Smooth muscle cell (in vitro differentiated cells): ENCODE measurements at regions not wholly inside any gene's neighbourhood (a gene's known extent, or its start where the extent isn't known, plus 50 kb on each side); places are given as distances from the start of the nearest gene placed in this dataset.

Experiments
- DNase-seq: peaks from one replicate; lab custom pipeline; 2025; ENCODE audit not compliant: unreplicated experiment; lab: John Stamatoyannopoulos, UW
- H2AFZ ChIP-seq: fragments of 200-600 bp; sonication (generic); 2 replicates; pipeline ENCODE4 v1.6.0; 2016; ENCODE audit warnings: antibody characterized with exemption, low read depth, mild to moderate bottlenecking
- H3F3A ChIP-seq: fragments of 200-600 bp; sonication (generic); 2 replicates; pipeline ENCODE4 v1.6.0; 2017; ENCODE audit warnings: antibody characterized with exemption, low read depth
- H3K27ac ChIP-seq: fragments of 200-600 bp; sonication (generic); 2 replicates; pipeline ENCODE4 v1.5.1; 2016; ENCODE audit warnings: low read depth, mild to moderate bottlenecking
- H3K27me3 ChIP-seq: fragments of 200-600 bp; sonication (generic); 2 replicates; pipeline ENCODE4 v1.6.1; 2016; ENCODE audit warnings: low read depth, mild to moderate bottlenecking
- H3K36me3 ChIP-seq: fragments of 200-600 bp; sonication (generic); 2 replicates; pipeline ENCODE4 v1.5.1; 2016; ENCODE audit warnings: low read depth
- H3K4me1 ChIP-seq: fragments of 200-600 bp; sonication (generic); 2 replicates; pipeline ENCODE4 v1.5.1; 2016; ENCODE audit warnings: low read depth
- H3K4me2 ChIP-seq: fragments of 200-600 bp; sonication (generic); 2 replicates; pipeline ENCODE4 v1.6.0; 2016; ENCODE audit warnings: mild to moderate bottlenecking
- H3K4me3 ChIP-seq: fragments of 200-600 bp; sonication (generic); 2 replicates; pipeline ENCODE4 v1.5.1; 2016; ENCODE audit warnings: mild to moderate bottlenecking
- H3K79me2 ChIP-seq: fragments of 200-600 bp; sonication (generic); 2 replicates; pipeline ENCODE4 v1.6.0; 2016; ENCODE audit warnings: low read depth, mild to moderate bottlenecking
- H3K9ac ChIP-seq: fragments of 200-600 bp; sonication (generic); 2 replicates; pipeline ENCODE4 v1.6.0; 2016; ENCODE audit warnings: low read depth
- H3K9me3 ChIP-seq: fragments of 200-600 bp; sonication (generic); replicated peaks from 2 replicates; pipeline ENCODE4 v1.5.1; 2016; ENCODE audit warnings: low read depth
- H4K20me1 ChIP-seq: fragments of 200-600 bp; sonication (generic); 2 replicates; pipeline ENCODE4 v1.6.0; 2016; ENCODE audit warnings: low read depth
- CTCF ChIP-seq: fragments of 200-600 bp; sonication (generic); IDR thresholded peaks from 2 replicates; pipeline ENCODE4 v1.5.1; 2017; ENCODE audit warnings: borderline replicate concordance, mild to moderate bottlenecking, antibody characterized with exemption; ENCODE audit not compliant: insufficient read depth, poor library complexity, severe bottlenecking
- WGBS: methylation state at CpG from one replicate; pipeline ENCODE4 v1.1.7; 2016; ENCODE audit warnings: low lambda C conversion rate; 5-methylcytosine and 5-hydroxymethylcytosine counted together

- H3F3A ChIP-seq: peaks cover 8% of the 10 kb centered on the region
- H3K27me3 ChIP-seq: no peaks in the 10 kb centered on the region
- no peaks in the 10 kb centered on the region for H4K20me1 ChIP-seq
- DNase-seq: no peak
- peak overlapping the region; percentile 84 for H2AFZ ChIP-seq
- no peaks in the 10 kb centered on the region for H3K9me3 ChIP-seq
- under 1% methylated on average over 5 of the region's 5 CpGs for WGBS
- peaks cover 16% of the 10 kb centered on the region for H3K4me1 ChIP-seq
- no peak overlapping the region for H3K9ac ChIP-seq
- TF ChIP-seq CTCF: no peak
- peak overlapping the region; percentile 21 for H3K4me3 ChIP-seq
- no peaks in the 10 kb centered on the region for H3K36me3 ChIP-seq
- peak overlapping the region; percentile 91 for H3K27ac ChIP-seq
- peak overlapping the region; percentile 83 for H3K4me2 ChIP-seq
- H3K79me2 ChIP-seq: no peaks in the 10 kb centered on the region
Measured at GRCh38 chr1:183734543-183735036, 70.3 kb upstream of the RGL1 start.

GRCh38 chr1:183733715-183734114, 71.2 kb upstream of the RGL1 start:
- DNase-seq: no peak
- H3K4me2 ChIP-seq: no peak overlapping the region
- H3K27me3 ChIP-seq: no peaks in the 10 kb centered on the region
- no peaks in the 10 kb centered on the region for H3K36me3 ChIP-seq
- no peak overlapping the region for H3K9ac ChIP-seq
- WGBS: 88% methylated on average over 2 of the region's 2 CpGs
- peaks cover 5% of the 10 kb centered on the region for H3K9me3 ChIP-seq
- peaks cover 16% of the 10 kb centered on the region for H3K4me1 ChIP-seq
- peaks cover 8% of the 10 kb centered on the region for H3F3A ChIP-seq
- H3K79me2 ChIP-seq: no peaks in the 10 kb centered on the region
- no peak overlapping the region for H2AFZ ChIP-seq
- TF ChIP-seq CTCF: no peak
- H3K4me3 ChIP-seq: no peak overlapping the region
- H3K27ac ChIP-seq: peak overlapping the region; percentile 91
- H4K20me1 ChIP-seq: no peaks in the 10 kb centered on the region

GRCh38 chr1:183732236-183732880, 72.6 kb upstream of the RGL1 start:
- no peaks in the 10 kb centered on the region for H3K27me3 ChIP-seq
- no peaks in the 10 kb centered on the region for H3K79me2 ChIP-seq
- no peak for DNase-seq

More at GRCh38 chr1:183732236-183732880, 72.6 kb upstream of the RGL1 start:
- H3K9ac ChIP-seq: no peak overlapping the region
- H3F3A ChIP-seq: peaks cover 8% of the 10 kb centered on the region
- TF ChIP-seq CTCF: no peak
- 93% methylated on average over 6 of the region's 6 CpGs for WGBS
- H4K20me1 ChIP-seq: no peaks in the 10 kb centered on the region
- H3K9me3 ChIP-seq: peaks cover 5% of the 10 kb centered on the region
- H3K4me1 ChIP-seq: peaks cover 16% of the 10 kb centered on the region
- H3K4me3 ChIP-seq: no peak overlapping the region
- no peak overlapping the region for H3K27ac ChIP-seq
- H3K4me2 ChIP-seq: no peak overlapping the region
- H3K36me3 ChIP-seq: no peaks in the 10 kb centered on the region
- H2AFZ ChIP-seq: no peak overlapping the region
